GM23338 (cell line): ENCODE measurements at regions not wholly inside any gene's neighbourhood (a gene's known extent, or its start where the extent isn't known, plus 50 kb on each side); places are given as distances from the start of the nearest gene placed in this dataset.

Experiments
- ATAC-seq: fragments of 200-7000 bp; cut with Tn5 transposase; 3 replicates; pipeline ENCODE4 v1.9.1; 2020
- DNase-seq: peaks from one replicate; pipeline ENCODE4 v3.0.0-alpha.2; 2015; ENCODE audit warnings: low spot score
- H2AFZ ChIP-seq: fragments of 200-600 bp; sonication (generic); 2 replicates; pipeline ENCODE4 v1.8.0; 2016; ENCODE audit warnings: antibody characterized with exemption, mild to moderate bottlenecking, moderate library complexity
- H3F3A ChIP-seq: fragments of 200-600 bp; sonication (generic); replicated peaks from 2 replicates; pipeline ENCODE4 v1.8.0; 2017; ENCODE audit warnings: antibody characterized with exemption, mixed run types, low read depth
- H3K27ac ChIP-seq: fragments of 200-600 bp; sonication (generic); 2 replicates; pipeline ENCODE4 v1.6.1; 2016; ENCODE audit warnings: low read depth
- H3K27me3 ChIP-seq: fragments of 200-600 bp; sonication (generic); 2 replicates; pipeline ENCODE4 v1.8.0; 2016; ENCODE audit warnings: mild to moderate bottlenecking, mixed run types, moderate library complexity; ENCODE audit not compliant: insufficient read depth
- H3K36me3 ChIP-seq: fragments of 200-600 bp; sonication (generic); 2 replicates; pipeline ENCODE4 v1.8.0; 2016; ENCODE audit warnings: mild to moderate bottlenecking; ENCODE audit not compliant: insufficient read depth
- H3K4me1 ChIP-seq: fragments of 200-600 bp; sonication (generic); 2 replicates; pipeline ENCODE4 v1.8.0; 2016; ENCODE audit warnings: mild to moderate bottlenecking, moderate library complexity; ENCODE audit not compliant: insufficient read depth
- H3K4me2 ChIP-seq: fragments of 200-600 bp; sonication (generic); 2 replicates; pipeline ENCODE4 v1.7.1; 2017; ENCODE audit warnings: mixed run types
- H3K4me3 ChIP-seq: fragments of 200-600 bp; sonication (generic); 2 replicates; pipeline ENCODE4 v1.6.1; 2016; ENCODE audit warnings: mixed run types
- H3K79me2 ChIP-seq: fragments of 200-600 bp; sonication (generic); replicated peaks from 2 replicates; pipeline ENCODE4 v1.8.0; 2017; ENCODE audit warnings: mild to moderate bottlenecking; ENCODE audit not compliant: insufficient read depth
- H3K9me2 ChIP-seq: fragments of 200-600 bp; sonication (generic); 2 replicates; pipeline ENCODE4 v1.8.0; 2017; ENCODE audit not compliant: insufficient read depth
- H4K20me1 ChIP-seq: fragments of 200-600 bp; sonication (generic); replicated peaks from 2 replicates; pipeline ENCODE4 v1.8.0; 2017; ENCODE audit warnings: mild to moderate bottlenecking; ENCODE audit not compliant: insufficient read depth
- H3K27ac Mint-ChIP-seq: 2 replicates; pipeline ENCODE4 v1.8.0; 2020; ENCODE audit warnings: inconsistent platforms, mild to moderate bottlenecking, moderate library complexity, mixed read lengths
- H3K27me3 Mint-ChIP-seq: 3 replicates; pipeline ENCODE4 v1.8.0; 2022; ENCODE audit warnings: low read depth, mild to moderate bottlenecking, moderate library complexity, mixed read lengths, inconsistent platforms; ENCODE audit not compliant: insufficient read depth, poor library complexity
- H3K36me3 Mint-ChIP-seq: 3 replicates; pipeline ENCODE4 v1.8.0; 2021; ENCODE audit warnings: low read depth, mild to moderate bottlenecking, inconsistent platforms, moderate library complexity, mixed read lengths
- H3K4me1 Mint-ChIP-seq: 3 replicates; pipeline ENCODE4 v1.8.0; 2020; ENCODE audit warnings: mild to moderate bottlenecking, inconsistent platforms, mixed read lengths
- H3K4me3 Mint-ChIP-seq: 3 replicates; pipeline ENCODE4 v1.8.0; 2021; ENCODE audit warnings: moderate library complexity, mild to moderate bottlenecking, inconsistent platforms, mixed read lengths
- H3K9me3 Mint-ChIP-seq: 3 replicates; pipeline ENCODE4 v1.8.0; 2020; ENCODE audit warnings: moderate library complexity, mild to moderate bottlenecking, inconsistent platforms, mixed read lengths
- CREB1 ChIP-seq: fragments of 250-450 bp; sonication (Bioruptor Pico); IDR thresholded peaks from 2 replicates; pipeline ENCODE4 v1.5.0; 2020; ENCODE audit warnings: low read depth, mild to moderate bottlenecking, moderate library complexity
- EZH2 ChIP-seq: fragments of 200-600 bp; sonication (generic); IDR thresholded peaks from one replicate; pipeline ENCODE4 v1.8.0; 2017; ENCODE audit warnings: antibody characterized with exemption, mild to moderate bottlenecking, low read depth; ENCODE audit not compliant: unreplicated experiment
- EZH2phosphoT487 ChIP-seq: fragments of 200-600 bp; sonication (generic); IDR thresholded peaks from one replicate; pipeline ENCODE4 v1.8.1; 2018; ENCODE audit warnings: antibody characterized with exemption; ENCODE audit not compliant: unreplicated experiment
- POLR2AphosphoS5 ChIP-seq: IDR thresholded peaks from 2 replicates; pipeline ENCODE4 v1.6.1; 2016; ENCODE audit warnings: antibody characterized with exemption, low read depth
- STAT1 ChIP-seq: IDR thresholded peaks from one replicate; pipeline ENCODE4 v1.6.1; 2016; ENCODE audit warnings: antibody characterized with exemption; ENCODE audit not compliant: unreplicated experiment
- ZNF114 ChIP-seq: fragments of 250-450 bp; sonication (Bioruptor Pico); IDR thresholded peaks from 2 replicates; pipeline ENCODE4 v1.5.0; 2020; ENCODE audit warnings: mild to moderate bottlenecking, moderate library complexity
- ZNF331 ChIP-seq: fragments of 250-450 bp; sonication (Bioruptor Pico); IDR thresholded peaks from 2 replicates; pipeline ENCODE4 v1.5.0; 2020; ENCODE audit warnings: low read depth, mild to moderate bottlenecking, moderate library complexity
- TF ChIP-seq, protein P1 (sequence below): fragments of 250-450 bp; sonication (Bioruptor Pico); IDR thresholded peaks from 2 replicates; pipeline ENCODE4 v1.5.0; 2020; ENCODE audit warnings: mild to moderate bottlenecking, moderate library complexity
- TF ChIP-seq, protein P2 (sequence below): IDR thresholded peaks from one replicate; pipeline ENCODE4 v1.6.1; 2018; ENCODE audit warnings: antibody characterized with exemption; ENCODE audit not compliant: unreplicated experiment
- TF ChIP-seq, protein P3 (sequence below), 2 experiments: fragments of 200-600 bp in 1 of 2; sonication (generic) in 1 of 2; conservative IDR thresholded peaks; 2 replicates each; pipeline versions ENCODE4 v1.5.1 to v1.6.1; 2016 to 2017; ENCODE audit warnings: antibody characterized with exemption in 2 of 2, low read depth in 2 of 2, mild to moderate bottlenecking in 2 of 2, moderate library complexity in 1 of 2

DNA sequence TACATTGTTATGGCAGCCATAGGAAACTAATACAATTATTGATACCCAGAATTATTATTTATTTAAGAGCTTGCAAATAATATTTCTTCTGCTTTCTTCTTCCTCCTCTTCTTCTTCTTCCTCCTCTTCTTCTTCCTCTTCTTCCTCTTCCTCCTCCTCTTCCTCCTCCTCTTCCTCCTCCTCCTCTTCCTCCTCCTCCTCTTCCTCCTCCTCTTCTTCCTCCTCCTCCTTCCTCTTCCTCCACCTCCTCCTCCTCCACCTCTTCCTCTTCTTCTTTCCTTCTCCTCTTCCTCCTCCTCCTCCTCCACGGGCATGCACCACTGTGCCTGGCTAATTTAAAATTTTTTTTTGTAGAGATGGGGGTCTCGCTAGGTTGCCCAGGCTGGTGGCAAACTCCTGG lies 95.6 kb upstream of the BCAR3 start (continued):
- TF ChIP-seq, protein P1, sequence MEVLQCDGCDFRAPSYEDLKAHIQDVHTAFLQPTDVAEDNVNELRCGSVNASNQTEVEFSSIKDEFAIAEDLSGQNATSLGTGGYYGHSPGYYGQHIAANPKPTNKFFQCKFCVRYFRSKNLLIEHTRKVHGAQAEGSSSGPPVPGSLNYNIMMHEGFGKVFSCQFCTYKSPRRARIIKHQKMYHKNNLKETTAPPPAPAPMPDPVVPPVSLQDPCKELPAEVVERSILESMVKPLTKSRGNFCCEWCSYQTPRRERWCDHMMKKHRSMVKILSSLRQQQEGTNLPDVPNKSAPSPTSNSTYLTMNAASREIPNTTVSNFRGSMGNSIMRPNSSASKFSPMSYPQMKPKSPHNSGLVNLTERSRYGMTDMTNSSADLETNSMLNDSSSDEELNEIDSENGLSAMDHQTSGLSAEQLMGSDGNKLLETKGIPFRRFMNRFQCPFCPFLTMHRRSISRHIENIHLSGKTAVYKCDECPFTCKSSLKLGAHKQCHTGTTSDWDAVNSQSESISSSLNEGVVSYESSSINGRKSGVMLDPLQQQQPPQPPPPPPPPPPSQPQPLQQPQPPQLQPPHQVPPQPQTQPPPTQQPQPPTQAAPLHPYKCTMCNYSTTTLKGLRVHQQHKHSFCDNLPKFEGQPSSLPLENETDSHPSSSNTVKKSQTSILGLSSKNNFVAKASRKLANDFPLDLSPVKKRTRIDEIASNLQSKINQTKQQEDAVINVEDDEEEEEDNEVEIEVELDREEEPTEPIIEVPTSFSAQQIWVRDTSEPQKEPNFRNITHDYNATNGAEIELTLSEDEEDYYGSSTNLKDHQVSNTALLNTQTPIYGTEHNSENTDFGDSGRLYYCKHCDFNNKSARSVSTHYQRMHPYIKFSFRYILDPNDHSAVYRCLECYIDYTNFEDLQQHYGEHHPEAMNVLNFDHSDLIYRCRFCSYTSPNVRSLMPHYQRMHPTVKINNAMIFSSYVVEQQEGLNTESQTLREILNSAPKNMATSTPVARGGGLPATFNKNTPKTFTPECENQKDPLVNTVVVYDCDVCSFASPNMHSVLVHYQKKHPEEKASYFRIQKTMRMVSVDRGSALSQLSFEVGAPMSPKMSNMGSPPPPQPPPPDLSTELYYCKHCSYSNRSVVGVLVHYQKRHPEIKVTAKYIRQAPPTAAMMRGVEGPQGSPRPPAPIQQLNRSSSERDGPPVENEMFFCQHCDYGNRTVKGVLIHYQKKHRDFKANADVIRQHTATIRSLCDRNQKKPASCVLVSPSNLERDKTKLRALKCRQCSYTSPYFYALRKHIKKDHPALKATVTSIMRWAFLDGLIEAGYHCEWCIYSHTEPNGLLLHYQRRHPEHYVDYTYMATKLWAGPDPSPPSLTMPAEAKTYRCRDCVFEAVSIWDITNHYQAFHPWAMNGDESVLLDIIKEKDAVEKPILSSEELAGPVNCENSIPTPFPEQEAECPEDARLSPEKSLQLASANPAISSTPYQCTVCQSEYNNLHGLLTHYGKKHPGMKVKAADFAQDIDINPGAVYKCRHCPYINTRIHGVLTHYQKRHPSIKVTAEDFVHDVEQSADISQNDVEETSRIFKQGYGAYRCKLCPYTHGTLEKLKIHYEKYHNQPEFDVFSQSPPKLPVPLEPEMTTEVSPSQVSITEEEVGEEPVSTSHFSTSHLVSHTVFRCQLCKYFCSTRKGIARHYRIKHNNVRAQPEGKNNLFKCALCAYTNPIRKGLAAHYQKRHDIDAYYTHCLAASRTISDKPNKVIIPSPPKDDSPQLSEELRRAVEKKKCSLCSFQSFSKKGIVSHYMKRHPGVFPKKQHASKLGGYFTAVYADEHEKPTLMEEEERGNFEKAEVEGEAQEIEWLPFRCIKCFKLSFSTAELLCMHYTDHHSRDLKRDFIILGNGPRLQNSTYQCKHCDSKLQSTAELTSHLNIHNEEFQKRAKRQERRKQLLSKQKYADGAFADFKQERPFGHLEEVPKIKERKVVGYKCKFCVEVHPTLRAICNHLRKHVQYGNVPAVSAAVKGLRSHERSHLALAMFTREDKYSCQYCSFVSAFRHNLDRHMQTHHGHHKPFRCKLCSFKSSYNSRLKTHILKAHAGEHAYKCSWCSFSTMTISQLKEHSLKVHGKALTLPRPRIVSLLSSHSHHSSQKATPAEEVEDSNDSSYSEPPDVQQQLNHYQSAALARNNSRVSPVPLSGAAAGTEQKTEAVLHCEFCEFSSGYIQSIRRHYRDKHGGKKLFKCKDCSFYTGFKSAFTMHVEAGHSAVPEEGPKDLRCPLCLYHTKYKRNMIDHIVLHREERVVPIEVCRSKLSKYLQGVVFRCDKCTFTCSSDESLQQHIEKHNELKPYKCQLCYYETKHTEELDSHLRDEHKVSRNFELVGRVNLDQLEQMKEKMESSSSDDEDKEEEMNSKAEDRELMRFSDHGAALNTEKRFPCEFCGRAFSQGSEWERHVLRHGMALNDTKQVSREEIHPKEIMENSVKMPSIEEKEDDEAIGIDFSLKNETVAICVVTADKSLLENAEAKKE (CRISPR knock-in tag), result no peak
- no peak for TF ChIP-seq CREB1 (CRISPR knock-in tag)
- TF ChIP-seq, protein P2, sequence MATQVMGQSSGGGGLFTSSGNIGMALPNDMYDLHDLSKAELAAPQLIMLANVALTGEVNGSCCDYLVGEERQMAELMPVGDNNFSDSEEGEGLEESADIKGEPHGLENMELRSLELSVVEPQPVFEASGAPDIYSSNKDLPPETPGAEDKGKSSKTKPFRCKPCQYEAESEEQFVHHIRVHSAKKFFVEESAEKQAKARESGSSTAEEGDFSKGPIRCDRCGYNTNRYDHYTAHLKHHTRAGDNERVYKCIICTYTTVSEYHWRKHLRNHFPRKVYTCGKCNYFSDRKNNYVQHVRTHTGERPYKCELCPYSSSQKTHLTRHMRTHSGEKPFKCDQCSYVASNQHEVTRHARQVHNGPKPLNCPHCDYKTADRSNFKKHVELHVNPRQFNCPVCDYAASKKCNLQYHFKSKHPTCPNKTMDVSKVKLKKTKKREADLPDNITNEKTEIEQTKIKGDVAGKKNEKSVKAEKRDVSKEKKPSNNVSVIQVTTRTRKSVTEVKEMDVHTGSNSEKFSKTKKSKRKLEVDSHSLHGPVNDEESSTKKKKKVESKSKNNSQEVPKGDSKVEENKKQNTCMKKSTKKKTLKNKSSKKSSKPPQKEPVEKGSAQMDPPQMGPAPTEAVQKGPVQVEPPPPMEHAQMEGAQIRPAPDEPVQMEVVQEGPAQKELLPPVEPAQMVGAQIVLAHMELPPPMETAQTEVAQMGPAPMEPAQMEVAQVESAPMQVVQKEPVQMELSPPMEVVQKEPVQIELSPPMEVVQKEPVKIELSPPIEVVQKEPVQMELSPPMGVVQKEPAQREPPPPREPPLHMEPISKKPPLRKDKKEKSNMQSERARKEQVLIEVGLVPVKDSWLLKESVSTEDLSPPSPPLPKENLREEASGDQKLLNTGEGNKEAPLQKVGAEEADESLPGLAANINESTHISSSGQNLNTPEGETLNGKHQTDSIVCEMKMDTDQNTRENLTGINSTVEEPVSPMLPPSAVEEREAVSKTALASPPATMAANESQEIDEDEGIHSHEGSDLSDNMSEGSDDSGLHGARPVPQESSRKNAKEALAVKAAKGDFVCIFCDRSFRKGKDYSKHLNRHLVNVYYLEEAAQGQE, result no peak
- TF ChIP-seq POLR2AphosphoS5, result no peak

DNA sequence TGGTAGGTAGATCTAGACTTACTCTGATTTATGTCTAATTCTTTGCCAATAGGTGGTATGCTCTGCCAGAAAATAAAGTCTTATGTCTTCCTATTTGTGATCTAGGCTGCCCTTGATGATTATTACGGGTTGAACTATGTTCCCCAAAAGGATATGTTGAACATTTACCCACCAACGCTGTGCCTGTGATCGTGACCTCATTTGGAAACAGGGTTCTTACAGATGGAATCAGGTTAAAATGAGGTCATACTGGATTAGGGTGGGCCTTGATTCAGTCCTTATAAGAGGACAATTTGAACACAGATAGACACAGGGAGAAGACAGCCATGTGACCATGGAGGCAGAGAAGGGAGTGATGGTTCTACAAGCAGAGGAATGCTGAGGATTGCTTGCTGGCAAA lies 95.1 kb upstream of the BCAR3 start:
- Histone ChIP-seq H3K9me2 (peaks cover 30% of the 10 kb centered on the region), H3K4me1 (no peaks in the 10 kb centered on the region; the same call in 1 of the 2 replicates), H3K27me3 (no peaks in the 10 kb centered on the region), H2AFZ (no peak overlapping the region), H4K20me1 (no peaks in the 10 kb centered on the region), H3K4me3 (no peak overlapping the region), H3K27ac (no peak overlapping the region), H3K4me2 (no peak overlapping the region), H3F3A (no peaks in the 10 kb centered on the region), H3K79me2 (no peaks in the 10 kb centered on the region), H3K36me3 (no peaks in the 10 kb centered on the region)
- Mint-ChIP-seq H3K4me1 (peaks cover 16% of the 10 kb centered on the region), H3K27ac (no peak overlapping the region), H3K27me3 (peaks cover under 1% of the 10 kb centered on the region), H3K4me3 (no peak overlapping the region), H3K36me3 (no peaks in the 10 kb centered on the region; the same call in 2 of the 3 replicates), H3K9me3 (no peaks in the 10 kb centered on the region)
- DNase-seq, result no peak
- no peak for ATAC-seq
- TF ChIP-seq STAT1 (no peak), ZNF114 (CRISPR knock-in tag) (no peak), EZH2 (no peak), EZH2phosphoT487 (no peak), POLR2AphosphoS5 (no peak), ZNF331 (CRISPR knock-in tag) (no peak)
- TF ChIP-seq, protein P2, result no peak
- TF ChIP-seq, protein P3, sequence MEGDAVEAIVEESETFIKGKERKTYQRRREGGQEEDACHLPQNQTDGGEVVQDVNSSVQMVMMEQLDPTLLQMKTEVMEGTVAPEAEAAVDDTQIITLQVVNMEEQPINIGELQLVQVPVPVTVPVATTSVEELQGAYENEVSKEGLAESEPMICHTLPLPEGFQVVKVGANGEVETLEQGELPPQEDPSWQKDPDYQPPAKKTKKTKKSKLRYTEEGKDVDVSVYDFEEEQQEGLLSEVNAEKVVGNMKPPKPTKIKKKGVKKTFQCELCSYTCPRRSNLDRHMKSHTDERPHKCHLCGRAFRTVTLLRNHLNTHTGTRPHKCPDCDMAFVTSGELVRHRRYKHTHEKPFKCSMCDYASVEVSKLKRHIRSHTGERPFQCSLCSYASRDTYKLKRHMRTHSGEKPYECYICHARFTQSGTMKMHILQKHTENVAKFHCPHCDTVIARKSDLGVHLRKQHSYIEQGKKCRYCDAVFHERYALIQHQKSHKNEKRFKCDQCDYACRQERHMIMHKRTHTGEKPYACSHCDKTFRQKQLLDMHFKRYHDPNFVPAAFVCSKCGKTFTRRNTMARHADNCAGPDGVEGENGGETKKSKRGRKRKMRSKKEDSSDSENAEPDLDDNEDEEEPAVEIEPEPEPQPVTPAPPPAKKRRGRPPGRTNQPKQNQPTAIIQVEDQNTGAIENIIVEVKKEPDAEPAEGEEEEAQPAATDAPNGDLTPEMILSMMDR (conservative IDR thresholded peaks at IDR 0.05; ENCODE audit: low read depth in 2 of 2), result no peak
